ENCODE measurements at regions not wholly inside any gene's neighbourhood (a gene's known extent, or its start where the extent isn't known, plus 50 kb on each side); places are given as distances from the start of the nearest gene placed in this dataset.

- Mint-ChIP-seq H3K9me3 (ENCODE audit: unreplicated experiment) (no peaks in the 10 kb centered on the region), H3K36me3 (ENCODE audit: insufficient read depth, unreplicated experiment) (no peaks in the 10 kb centered on the region), H3K4me1 (ENCODE audit: insufficient read depth, unreplicated experiment) (peaks cover 9% of the 10 kb centered on the region), H3K27me3 (ENCODE audit: insufficient read depth, unreplicated experiment) (peaks cover 27% of the 10 kb centered on the region), H3K27ac (ENCODE audit: low read depth, unreplicated experiment) (no peak overlapping the region), H3K4me3 (ENCODE audit: unreplicated experiment) (no peak overlapping the region)
- POLR2A ChIA-PET: no interaction called here
- CTCF ChIA-PET: no interaction called here
- no peak for TF ChIP-seq CTCF (IDR thresholded peaks at IDR 0.05; ENCODE audit: unreplicated experiment)
- DNase-seq (ENCODE audit: unreplicated experiment): no peak
- no TSS peak for BruUV-seq (replicated peaks)
- intact Hi-C loops (cut with micrococcal nuclease): no loop called here
Observed at GRCh38 chr21:35900539-35900938, 159.8 kb downstream of the SETD4 start.

- Mint-ChIP-seq H3K4me3 (ENCODE audit: unreplicated experiment) (no peak overlapping the region), H3K4me1 (ENCODE audit: insufficient read depth, unreplicated experiment) (no peaks in the 10 kb centered on the region), H3K27ac (ENCODE audit: low read depth, unreplicated experiment) (no peak overlapping the region), H3K27me3 (ENCODE audit: insufficient read depth, unreplicated experiment) (peaks cover 14% of the 10 kb centered on the region), H3K36me3 (ENCODE audit: insufficient read depth, unreplicated experiment) (no peaks in the 10 kb centered on the region), H3K9me3 (ENCODE audit: unreplicated experiment) (no peaks in the 10 kb centered on the region)
- BruUV-seq (replicated peaks): no TSS peak
- TF ChIP-seq CTCF (IDR thresholded peaks at IDR 0.05; ENCODE audit: unreplicated experiment): no peak
- CTCF ChIA-PET: interaction anchor here (0.5 kb wide), 1 partner anchor 122 kb away, joined by 3 read pairs; no protein-coding TSS in a partner anchor
- intact Hi-C loops (cut with micrococcal nuclease): no loop called here
- DNase-seq (ENCODE audit: unreplicated experiment): no peak
- POLR2A ChIA-PET: no interaction called here
Observed at GRCh38 chr21:35896060-35896459, 164.3 kb downstream of the SETD4 start.

- H3K9me3 Mint-ChIP-seq (ENCODE audit: unreplicated experiment): no peaks in the 10 kb centered on the region
Observed at GRCh38 chr21:35895598-35895997, 164.7 kb downstream of the SETD4 start.

GRCh38 chr21:35893156-35893555 is 167.2 kb downstream of the SETD4 start:
- H3K4me1 Mint-ChIP-seq (ENCODE audit: insufficient read depth, unreplicated experiment): no peaks in the 10 kb centered on the region
- CTCF ChIA-PET: no interaction called here
- BruUV-seq (replicated peaks): no TSS peak
- POLR2A ChIA-PET: no interaction called here
- no peaks in the 10 kb centered on the region for H3K9me3 Mint-ChIP-seq (ENCODE audit: unreplicated experiment)
- intact Hi-C loops (cut with micrococcal nuclease): no loop called here
- DNase-seq (ENCODE audit: unreplicated experiment): no peak
- no peaks in the 10 kb centered on the region for H3K27me3 Mint-ChIP-seq (ENCODE audit: insufficient read depth, unreplicated experiment)
- no peak for TF ChIP-seq CTCF (IDR thresholded peaks at IDR 0.05; ENCODE audit: unreplicated experiment)
- H3K36me3 Mint-ChIP-seq (ENCODE audit: insufficient read depth, unreplicated experiment): no peaks in the 10 kb centered on the region
- no peak overlapping the region for H3K27ac Mint-ChIP-seq (ENCODE audit: low read depth, unreplicated experiment)
- no peak overlapping the region for H3K4me3 Mint-ChIP-seq (ENCODE audit: unreplicated experiment)

More at GRCh38 chr21:35895598-35895997, 164.7 kb downstream of the SETD4 start:
- POLR2A ChIA-PET: no interaction called here
- no peak overlapping the region for H3K27ac Mint-ChIP-seq (ENCODE audit: low read depth, unreplicated experiment)
- no TSS peak for BruUV-seq (replicated peaks)
- H3K27me3 Mint-ChIP-seq (ENCODE audit: insufficient read depth, unreplicated experiment): peaks cover 14% of the 10 kb centered on the region
- CTCF ChIA-PET: interaction anchor here (0.6 kb wide), 1 partner anchor 1128 kb away, joined by 5 read pairs; no protein-coding TSS in a partner anchor
- no peak for DNase-seq (ENCODE audit: unreplicated experiment)
- no peaks in the 10 kb centered on the region for H3K36me3 Mint-ChIP-seq (ENCODE audit: insufficient read depth, unreplicated experiment)
- no peak for TF ChIP-seq CTCF (IDR thresholded peaks at IDR 0.05; ENCODE audit: unreplicated experiment)
- H3K4me3 Mint-ChIP-seq (ENCODE audit: unreplicated experiment): no peak overlapping the region
- intact Hi-C loops (cut with micrococcal nuclease): no loop called here
- no peaks in the 10 kb centered on the region for H3K4me1 Mint-ChIP-seq (ENCODE audit: insufficient read depth, unreplicated experiment)

All from MCF 10A (cell line).